ENCODE measurements at regions not wholly inside any gene's neighbourhood (a gene's known extent, or its start where the extent isn't known, plus 50 kb on each side); places are given as distances from the start of the nearest gene placed in this dataset.
A peak's percentile ranks its signal among the peaks of the same experiment; 100 is the strongest.
"Not testable (repeated sequence)": the region's sequence is repeated elsewhere in the genome, so short reads cannot be mapped to it uniquely, and the experiment has no call there.

DNA sequence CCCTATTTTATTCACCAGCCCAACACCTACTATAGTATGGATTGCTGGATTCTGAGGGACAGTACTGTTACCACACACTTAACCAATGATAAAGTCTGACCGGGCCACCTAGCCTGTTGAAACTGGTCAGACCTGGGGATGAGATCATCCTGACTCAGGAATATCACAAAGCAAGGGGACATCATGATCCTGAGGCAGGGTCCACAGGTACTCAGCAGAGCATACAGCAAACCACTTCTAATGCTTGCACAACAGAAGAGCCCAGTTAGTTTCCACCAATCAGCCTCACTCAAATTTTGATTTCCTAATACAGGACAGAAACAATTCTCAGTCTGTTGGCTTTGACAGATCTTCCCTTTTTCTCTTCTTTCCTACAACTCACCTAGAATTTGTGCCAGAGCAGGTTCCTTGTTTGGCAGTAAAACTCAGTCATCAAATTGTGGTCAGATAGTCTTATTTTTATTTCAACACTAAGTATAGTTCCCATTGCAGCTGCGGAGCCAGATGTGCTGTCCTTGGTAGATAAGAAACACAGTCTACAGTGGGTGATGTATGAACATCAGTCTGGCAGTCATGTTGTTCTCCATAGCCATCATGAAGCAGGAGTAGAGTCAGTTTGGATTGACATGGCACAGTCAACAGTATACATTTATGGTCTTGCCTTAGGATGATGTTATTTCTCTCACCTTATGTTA lies 90.1 kb upstream of the PRR23C start:
- Histone ChIP-seq H3K36me3 (no peaks in the 10 kb centered on the region), H3K27me3 (replicated peaks) (0 out of 2 replicates have a peak, but pooled peaks cover 3% of the 10 kb centered on the region), H3K9me3 (replicated peaks) (no peaks in the 10 kb centered on the region), H3K27ac (no peak overlapping the region), H3K4me1 (replicated peaks) (no peaks in the 10 kb centered on the region), H3K4me3 (no peak overlapping the region)
- no peak for DNase-seq (ENCODE audit: low read depth in 1 of 2, low spot score in 2 of 2)

DNA sequence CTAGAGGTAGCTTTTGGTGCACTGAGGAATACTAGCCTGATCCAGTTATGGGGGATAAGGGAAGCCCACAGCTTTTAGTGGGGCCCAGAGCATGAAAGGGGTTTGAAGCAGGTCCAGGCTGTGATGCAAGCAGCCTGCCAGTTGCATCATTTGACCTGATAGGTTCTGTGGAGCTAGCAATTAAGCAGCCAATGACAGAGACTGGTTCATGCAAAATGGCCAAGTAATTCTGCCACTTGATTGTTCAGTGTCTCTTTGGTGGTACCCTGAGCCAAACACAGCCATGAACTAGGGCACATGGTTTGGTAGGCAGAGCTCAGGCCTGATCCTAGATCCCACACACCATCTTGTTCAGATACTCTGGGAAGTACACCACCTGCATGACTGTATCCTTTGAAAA lies 91.0 kb upstream of the PRR23C start:
- Histone ChIP-seq H3K27ac (no peak overlapping the region), H3K36me3 (no peaks in the 10 kb centered on the region), H3K9me3 (replicated peaks) (no peaks in the 10 kb centered on the region), H3K27me3 (replicated peaks) (0 out of 2 replicates have a peak, but pooled peaks cover 3% of the 10 kb centered on the region), H3K4me1 (replicated peaks) (no peaks in the 10 kb centered on the region), H3K4me3 (no peak overlapping the region)
- no peak for DNase-seq (ENCODE audit: low read depth in 1 of 2, low spot score in 2 of 2)

DNA sequence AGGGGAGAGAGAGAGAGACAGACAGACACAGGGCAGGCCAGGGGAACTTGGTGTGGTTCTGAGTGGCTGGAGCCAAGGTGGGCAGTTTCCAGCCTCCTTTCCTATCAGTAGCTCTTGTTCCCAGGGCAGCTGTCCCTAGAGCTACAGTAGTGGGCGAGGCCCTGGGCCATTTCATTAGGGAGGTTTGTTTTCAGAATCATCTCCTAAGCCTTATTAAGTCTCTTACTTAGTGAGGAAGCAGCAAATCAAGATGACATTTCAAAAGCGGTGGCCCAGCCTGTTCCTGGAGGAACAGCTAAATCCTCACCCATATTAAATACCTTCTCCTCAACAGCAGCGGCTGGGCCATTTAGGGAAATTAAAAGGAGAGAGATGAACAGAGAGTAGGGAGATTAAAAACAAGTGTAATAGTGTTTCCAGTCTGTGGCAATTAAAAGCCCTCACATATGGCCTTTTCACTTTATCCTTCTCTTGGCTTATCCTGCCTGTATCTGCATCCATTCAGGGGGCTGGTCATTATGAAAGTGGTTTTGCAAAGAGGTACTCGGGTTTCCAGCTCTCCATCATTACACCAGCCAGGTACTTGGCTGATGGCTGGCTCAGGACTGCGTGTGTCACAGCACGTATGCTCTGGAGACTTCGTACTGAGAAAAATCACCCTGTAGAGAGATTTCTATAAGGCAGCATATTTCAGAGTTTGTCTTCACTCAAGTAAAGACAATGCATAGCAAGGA lies 91.9 kb upstream of the PRR23C start:
- no peak for DNase-seq (ENCODE audit: low read depth in 1 of 2, low spot score in 2 of 2)
- H3K9me3 ChIP-seq (replicated peaks): no peaks in the 10 kb centered on the region
- H3K4me1 ChIP-seq (replicated peaks): no peaks in the 10 kb centered on the region
- H3K4me3 ChIP-seq: no peak overlapping the region
- H3K27ac ChIP-seq: no peak overlapping the region
- no peaks in the 10 kb centered on the region for H3K36me3 ChIP-seq
- 0 out of 2 replicates have a peak, but pooled peaks cover 3% of the 10 kb centered on the region for H3K27me3 ChIP-seq (replicated peaks)

DNA sequence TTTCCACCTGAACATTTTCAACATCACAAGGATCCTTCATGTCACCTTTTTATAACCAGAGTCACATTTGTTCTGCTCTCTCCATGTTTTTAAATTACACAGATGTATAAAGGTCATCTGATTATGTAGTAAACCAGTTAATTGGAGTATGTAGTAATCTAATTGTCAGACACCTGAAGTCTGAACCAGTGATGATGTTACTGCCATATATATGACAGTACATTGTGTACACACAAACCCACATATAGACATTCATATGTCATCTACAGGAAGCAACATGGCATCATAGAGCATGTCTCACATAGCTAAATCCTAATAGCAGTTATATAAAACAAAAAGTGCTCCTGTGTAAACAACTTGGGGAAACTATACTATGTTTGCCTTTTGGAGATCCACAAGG lies 95.9 kb upstream of the PRR23C start:
- no peak for DNase-seq (ENCODE audit: low read depth in 1 of 2, low spot score in 2 of 2)
- no peaks in the 10 kb centered on the region for H3K36me3 ChIP-seq

DNA sequence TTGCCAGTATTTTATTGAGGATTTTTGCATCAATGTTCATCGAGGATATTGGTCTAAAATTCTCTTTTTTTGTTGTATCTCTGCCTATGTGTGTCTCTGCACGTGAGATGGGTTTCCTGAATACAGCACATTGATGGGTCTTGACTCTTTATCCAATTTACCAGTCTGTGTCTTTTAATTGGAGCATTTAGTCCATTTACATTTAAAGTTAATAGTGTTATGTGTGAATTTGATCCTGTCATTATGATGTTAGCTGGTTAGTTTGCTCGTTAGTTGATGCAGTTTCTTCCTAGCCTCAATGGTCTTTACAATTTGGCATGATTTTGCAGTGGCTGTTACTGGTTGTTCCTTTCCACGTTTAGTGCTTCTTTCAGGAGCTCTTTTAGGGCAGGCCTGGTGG lies 101.3 kb upstream of the PRR23C start:
- not testable (repeated sequence) for H3K27ac ChIP-seq; H3K27me3 ChIP-seq (replicated peaks); H3K4me3 ChIP-seq; H3K4me1 ChIP-seq (replicated peaks); H3K36me3 ChIP-seq; DNase-seq (ENCODE audit: low read depth in 1 of 2, low spot score in 2 of 2); H3K9me3 ChIP-seq (replicated peaks)

More for the DNA sequence above, 95.9 kb upstream of the PRR23C start:
- Histone ChIP-seq H3K4me3 (no peak overlapping the region), H3K9me3 (replicated peaks) (no peaks in the 10 kb centered on the region), H3K4me1 (replicated peaks) (no peaks in the 10 kb centered on the region), H3K27me3 (replicated peaks) (0 out of 2 replicates have a peak, but pooled peaks cover 3% of the 10 kb centered on the region), H3K27ac (no peak overlapping the region)

DNA sequence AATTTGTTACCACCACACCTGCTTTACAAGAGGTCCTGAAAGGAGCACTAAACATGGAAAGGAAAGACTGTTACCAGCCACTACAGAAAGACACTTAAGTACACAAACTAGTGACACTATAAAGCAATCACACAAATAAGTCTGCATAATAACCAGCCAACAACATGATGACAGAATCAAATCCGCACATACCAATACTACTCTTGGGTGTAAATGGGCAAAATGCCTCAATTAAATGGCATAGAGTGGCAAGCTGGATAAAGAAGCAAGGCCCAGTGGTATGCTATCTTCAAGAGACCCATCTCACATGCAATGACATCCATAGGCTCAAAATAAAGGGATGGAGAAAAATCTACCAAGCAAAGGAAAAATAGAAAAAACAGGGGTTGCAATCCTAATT lies 106.8 kb upstream of the PRR23C start:
- H3K27me3 ChIP-seq (replicated peaks): 0 out of 2 replicates have a peak, but pooled peaks cover 7% of the 10 kb centered on the region
- H3K4me3 ChIP-seq: no peak overlapping the region
- no peak for DNase-seq (ENCODE audit: low read depth in 1 of 2, low spot score in 2 of 2)
- H3K27ac ChIP-seq: no peak overlapping the region
- H3K9me3 ChIP-seq (replicated peaks): no peaks in the 10 kb centered on the region; the same call in 1 of the 2 replicates
- H3K36me3 ChIP-seq: no peaks in the 10 kb centered on the region
- no peaks in the 10 kb centered on the region for H3K4me1 ChIP-seq (replicated peaks)

DNA sequence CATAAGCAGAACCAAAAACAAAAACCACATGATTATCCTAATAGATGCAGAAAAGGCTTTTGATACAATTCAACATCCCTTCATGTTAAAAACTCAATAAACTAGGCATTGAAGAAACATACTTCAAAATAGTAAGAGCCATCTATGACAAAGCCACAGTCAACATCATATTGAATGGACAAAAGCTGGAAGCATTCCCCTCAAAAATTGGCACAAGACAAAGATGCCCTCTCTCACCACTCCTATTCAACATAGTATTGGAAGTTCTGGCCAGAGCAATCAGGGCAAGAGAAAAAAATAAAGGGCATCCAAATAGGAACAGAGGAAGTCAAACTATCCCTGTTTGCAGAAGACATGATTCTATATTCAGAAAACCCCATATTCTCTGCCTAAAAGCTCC lies 108.7 kb upstream of the PRR23C start:
- not testable (repeated sequence) for H3K4me3 ChIP-seq; H3K27ac ChIP-seq; H3K9me3 ChIP-seq (replicated peaks); H3K36me3 ChIP-seq; DNase-seq (ENCODE audit: low read depth in 1 of 2, low spot score in 2 of 2); H3K4me1 ChIP-seq (replicated peaks); H3K27me3 ChIP-seq (replicated peaks)

DNA sequence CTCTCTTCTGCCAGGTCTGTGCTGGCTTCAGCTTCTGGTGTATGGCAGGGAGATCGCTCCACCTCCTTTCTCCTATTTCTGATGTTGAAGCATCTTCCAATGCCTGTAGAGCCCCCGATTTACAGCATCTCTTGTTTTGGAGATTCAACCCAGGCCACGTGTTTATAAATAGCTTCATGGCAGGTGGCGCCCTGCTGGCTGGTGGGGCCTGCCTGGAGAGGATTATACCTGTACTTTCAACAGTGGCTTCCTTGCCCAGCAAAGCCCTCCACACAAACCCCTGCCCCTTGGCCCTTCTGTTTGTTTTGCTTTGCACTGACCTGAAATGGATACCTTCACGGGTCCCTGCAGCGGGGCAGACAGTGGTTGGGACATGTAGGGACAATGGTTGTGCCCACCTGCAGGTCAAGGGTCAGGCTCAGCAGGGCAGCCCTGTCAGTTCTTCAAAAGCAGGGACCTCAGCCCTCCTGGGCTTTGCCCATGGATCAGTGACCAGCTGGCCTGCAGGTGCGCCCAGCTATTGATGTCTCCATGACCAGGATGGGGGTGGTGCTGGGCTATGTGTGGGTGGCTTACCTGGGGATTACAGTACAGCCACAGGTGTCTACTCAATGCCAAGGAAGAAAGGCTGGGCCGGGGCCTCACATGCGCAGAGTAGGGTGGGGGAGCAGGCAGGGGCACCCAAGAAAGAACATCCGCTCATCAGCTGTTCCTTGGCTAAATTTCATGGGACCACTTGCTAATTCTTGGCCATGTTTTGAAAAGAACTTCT lies 112.7 kb upstream of the PRR23C start:
- Histone ChIP-seq H3K4me1 (replicated peaks) (no peaks in the 10 kb centered on the region), H3K9me3 (replicated peaks) (no peaks in the 10 kb centered on the region), H3K27me3 (replicated peaks) (0 out of 2 replicates have a peak, but pooled peaks cover 7% of the 10 kb centered on the region), H3K36me3 (no peaks in the 10 kb centered on the region), H3K4me3 (no peak overlapping the region), H3K27ac (no peak overlapping the region)
- DNase-seq (ENCODE audit: low read depth in 1 of 2, low spot score in 2 of 2): no peak

DNA sequence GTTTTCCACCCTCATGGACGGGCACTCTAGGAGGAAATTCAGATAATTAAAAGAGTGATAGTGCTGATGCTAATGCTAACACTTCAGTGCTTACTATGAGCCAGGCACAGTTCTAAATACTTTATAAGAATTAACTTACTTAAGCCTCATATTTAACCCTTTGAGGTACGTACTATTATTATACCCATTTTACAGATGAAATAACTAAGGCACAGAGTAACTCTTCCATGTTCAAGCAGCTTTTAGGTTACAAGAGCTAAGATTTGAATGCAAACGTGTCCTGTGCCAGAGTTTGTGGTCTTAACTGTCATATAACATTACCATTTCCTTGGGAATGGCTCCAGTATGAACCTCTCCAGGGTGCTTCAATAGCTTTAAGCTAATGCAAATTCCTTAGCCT lies 114.7 kb upstream of the PRR23C start:
- H3K27me3 ChIP-seq (replicated peaks): no peaks in the 10 kb centered on the region; the same call in 1 of the 2 replicates
- no peaks in the 10 kb centered on the region for H3K36me3 ChIP-seq
- no peak overlapping the region for H3K27ac ChIP-seq
- no peak for DNase-seq (ENCODE audit: low read depth in 1 of 2, low spot score in 2 of 2)
- H3K4me1 ChIP-seq (replicated peaks): no peaks in the 10 kb centered on the region
- no peak overlapping the region for H3K4me3 ChIP-seq
- no peaks in the 10 kb centered on the region for H3K9me3 ChIP-seq (replicated peaks)

DNA sequence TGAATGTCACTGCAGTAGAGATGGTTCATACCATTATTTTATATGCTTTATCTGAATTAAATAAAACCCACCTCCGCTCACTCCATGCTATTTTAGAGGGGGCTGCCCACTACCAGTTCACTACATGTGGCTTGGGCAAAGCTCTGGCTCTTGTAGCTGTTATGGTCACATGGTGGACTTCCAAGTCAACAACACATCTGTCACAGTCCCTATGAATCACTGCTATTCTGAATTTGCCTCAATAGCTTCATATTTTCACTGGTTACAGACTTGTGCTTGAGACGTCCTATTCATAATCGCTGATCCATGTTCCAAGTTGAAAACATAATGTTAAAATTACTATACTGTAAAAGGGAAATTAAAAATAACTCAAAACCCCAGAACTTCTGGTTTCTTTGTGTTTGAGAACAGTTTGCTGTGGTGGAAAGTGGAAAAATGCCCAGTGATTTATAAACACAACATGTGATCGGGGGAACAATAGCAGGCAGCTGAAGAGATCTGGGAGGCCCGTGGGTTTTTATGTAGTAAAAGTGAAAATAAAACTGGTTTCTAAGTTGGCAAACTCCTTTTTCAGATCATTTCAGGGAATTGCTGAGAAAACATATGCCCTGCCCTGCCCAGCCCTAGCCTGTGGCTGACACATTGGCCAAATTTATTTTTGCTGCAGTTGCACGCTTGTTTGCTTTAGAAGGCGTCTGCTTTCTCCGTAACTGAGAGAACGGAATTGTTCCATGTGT lies 128.8 kb upstream of the PRR23C start:
- Histone ChIP-seq H3K9me3 (replicated peaks) (no peaks in the 10 kb centered on the region), H3K4me1 (replicated peaks) (peaks cover 13% of the 10 kb centered on the region), H3K4me3 (peak overlapping the region; percentile 33), H3K27me3 (replicated peaks) (no peaks in the 10 kb centered on the region), H3K36me3 (no peaks in the 10 kb centered on the region), H3K27ac (peak overlapping the region; percentile 64)
- DNase-seq (ENCODE audit: low read depth in 1 of 2, low spot score in 2 of 2): peak in 1 of 2 experiments; percentile 62

DNA sequence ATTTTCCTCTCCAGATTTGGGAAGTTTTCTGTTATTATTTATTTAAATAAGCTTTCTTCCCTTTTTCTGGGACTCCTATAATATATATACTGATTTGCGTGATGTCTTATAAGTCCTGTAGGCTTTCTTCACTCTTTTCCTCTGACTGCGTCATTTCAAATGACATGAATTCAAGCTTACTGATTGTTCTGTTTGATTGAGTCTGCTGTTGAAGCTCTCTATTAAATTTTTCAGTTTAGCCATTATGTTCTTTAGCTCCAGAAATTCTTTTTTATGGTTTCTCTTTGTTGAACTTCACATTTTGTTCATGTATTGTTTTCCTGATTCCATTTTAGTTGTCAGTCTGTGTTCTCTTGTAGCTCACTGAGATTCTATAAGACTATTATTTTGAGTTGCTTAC lies 135.8 kb upstream of the PRR23C start:
- Histone ChIP-seq H3K36me3 (no peaks in the 10 kb centered on the region), H3K9me3 (replicated peaks) (no peaks in the 10 kb centered on the region), H3K27ac (no peak overlapping the region), H3K4me3 (no peak overlapping the region), H3K4me1 (replicated peaks) (no peaks in the 10 kb centered on the region), H3K27me3 (replicated peaks) (no peaks in the 10 kb centered on the region)
- DNase-seq (ENCODE audit: low read depth in 1 of 2, low spot score in 2 of 2): no peak

DNA sequence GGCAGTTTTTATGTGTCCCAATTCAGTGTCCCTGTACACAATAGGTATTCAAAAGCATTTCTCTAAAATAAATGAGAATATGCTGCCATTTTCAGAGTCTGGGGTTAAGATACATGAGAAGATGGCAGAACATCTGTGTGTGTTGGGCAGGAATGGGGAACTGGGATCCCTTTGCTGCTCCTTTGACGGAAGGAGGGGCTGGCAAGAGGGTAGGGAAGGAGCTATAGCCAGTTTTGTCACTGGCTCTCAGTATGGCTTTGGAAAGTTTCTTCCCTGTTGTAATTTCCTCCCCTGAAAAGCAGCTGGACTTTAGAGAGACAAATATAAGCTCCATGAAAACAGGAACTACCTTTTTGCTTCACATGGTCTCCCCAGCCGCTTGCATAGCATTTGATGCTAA lies 137.5 kb upstream of the PRR23C start:
- Histone ChIP-seq H3K36me3 (no peaks in the 10 kb centered on the region), H3K4me3 (no peak overlapping the region), H3K9me3 (replicated peaks) (no peaks in the 10 kb centered on the region), H3K4me1 (replicated peaks) (no peaks in the 10 kb centered on the region), H3K27ac (no peak overlapping the region), H3K27me3 (replicated peaks) (no peaks in the 10 kb centered on the region)
- no peak for DNase-seq (ENCODE audit: low read depth in 1 of 2, low spot score in 2 of 2)

DNA sequence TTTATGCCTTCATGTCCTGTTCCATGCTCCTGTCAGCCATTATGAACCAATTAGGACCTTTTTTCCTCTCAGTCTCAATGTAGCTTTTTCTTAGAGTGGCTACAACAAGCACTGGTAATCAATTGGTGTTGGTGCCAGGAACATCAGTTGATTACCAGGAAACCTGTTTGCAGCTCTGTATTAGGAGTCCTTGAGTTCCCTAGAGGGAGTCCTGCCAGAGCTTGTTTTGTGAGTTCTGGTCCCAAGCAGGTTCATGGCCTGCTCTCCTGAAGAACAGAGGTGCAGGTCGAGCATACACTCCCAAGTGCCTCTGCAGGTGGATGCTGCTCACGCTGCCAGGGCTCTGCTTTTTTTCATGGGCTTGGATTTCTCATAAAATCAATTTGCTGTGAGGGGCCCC lies 137.9 kb upstream of the PRR23C start:
- Histone ChIP-seq H3K9me3 (replicated peaks) (no peaks in the 10 kb centered on the region), H3K36me3 (no peaks in the 10 kb centered on the region), H3K27me3 (replicated peaks) (no peaks in the 10 kb centered on the region), H3K27ac (no peak overlapping the region), H3K4me3 (no peak overlapping the region), H3K4me1 (replicated peaks) (no peaks in the 10 kb centered on the region)
- no peak for DNase-seq (ENCODE audit: low read depth in 1 of 2, low spot score in 2 of 2)

Measured in SJSA1 (cell line).